ENCODE measurements at regions not wholly inside any gene's neighbourhood (a gene's known extent, or its start where the extent isn't known, plus 50 kb on each side); places are given as distances from the start of the nearest gene placed in this dataset.

DNA sequence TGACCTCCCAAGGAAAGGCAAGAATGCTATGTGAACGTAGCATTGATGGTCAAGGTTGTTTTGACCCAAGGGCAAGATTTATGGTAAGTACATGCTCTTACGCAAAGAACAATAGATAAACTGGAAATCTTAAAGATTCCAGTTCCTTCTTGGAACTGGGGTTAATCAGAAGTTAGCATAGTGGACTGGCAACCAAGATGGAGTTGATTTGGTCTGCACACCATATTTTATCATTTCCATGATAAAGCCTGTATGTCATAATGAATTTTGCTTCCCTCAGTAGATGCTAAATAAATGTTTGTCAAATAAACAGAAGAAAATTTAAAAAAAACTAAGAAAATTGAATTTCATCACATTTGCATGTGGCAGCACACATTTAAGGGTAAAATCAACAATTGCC, 242.4 kb upstream of the MEF2C start:
- DNase-seq: no peak

DNA sequence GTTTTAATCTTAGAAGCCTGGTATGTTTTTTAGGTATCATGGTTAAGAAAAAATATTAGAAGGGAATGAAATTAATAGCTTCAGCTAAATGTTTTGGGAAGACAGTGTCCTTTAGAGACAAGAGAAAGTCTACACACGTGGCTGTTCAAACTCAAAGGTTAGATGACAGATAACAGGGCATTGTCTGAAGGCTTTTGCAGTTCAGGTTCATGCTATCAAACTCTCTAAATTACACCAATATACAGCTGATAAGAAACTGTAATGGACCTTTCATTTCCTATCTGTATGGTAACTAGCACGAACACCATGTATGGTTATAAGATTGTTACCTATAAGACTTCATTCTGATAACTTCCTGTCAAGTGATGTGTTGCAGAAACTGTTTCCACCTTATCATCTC, 240.6 kb upstream of the MEF2C start:
- WGBS, 2 donors: 56 to 68% methylated on average over 2 of the region's 2 CpGs
- Histone ChIP-seq H3K27me3 (no peaks in the 10 kb centered on the region), H3K4me3 (no peak overlapping the region), H3K4me1 (no peaks in the 10 kb centered on the region), H3K36me3 (no peaks in the 10 kb centered on the region), H3K9me3 (no peaks in the 10 kb centered on the region), H3K27ac (no peak overlapping the region)
- no peak for TF ChIP-seq POLR2A (IDR thresholded peaks at IDR 0.05)
- TF ChIP-seq, protein P1, sequence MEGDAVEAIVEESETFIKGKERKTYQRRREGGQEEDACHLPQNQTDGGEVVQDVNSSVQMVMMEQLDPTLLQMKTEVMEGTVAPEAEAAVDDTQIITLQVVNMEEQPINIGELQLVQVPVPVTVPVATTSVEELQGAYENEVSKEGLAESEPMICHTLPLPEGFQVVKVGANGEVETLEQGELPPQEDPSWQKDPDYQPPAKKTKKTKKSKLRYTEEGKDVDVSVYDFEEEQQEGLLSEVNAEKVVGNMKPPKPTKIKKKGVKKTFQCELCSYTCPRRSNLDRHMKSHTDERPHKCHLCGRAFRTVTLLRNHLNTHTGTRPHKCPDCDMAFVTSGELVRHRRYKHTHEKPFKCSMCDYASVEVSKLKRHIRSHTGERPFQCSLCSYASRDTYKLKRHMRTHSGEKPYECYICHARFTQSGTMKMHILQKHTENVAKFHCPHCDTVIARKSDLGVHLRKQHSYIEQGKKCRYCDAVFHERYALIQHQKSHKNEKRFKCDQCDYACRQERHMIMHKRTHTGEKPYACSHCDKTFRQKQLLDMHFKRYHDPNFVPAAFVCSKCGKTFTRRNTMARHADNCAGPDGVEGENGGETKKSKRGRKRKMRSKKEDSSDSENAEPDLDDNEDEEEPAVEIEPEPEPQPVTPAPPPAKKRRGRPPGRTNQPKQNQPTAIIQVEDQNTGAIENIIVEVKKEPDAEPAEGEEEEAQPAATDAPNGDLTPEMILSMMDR (IDR thresholded peaks at IDR 0.05): no peak
- no peak for DNase-seq
- intact Hi-C loops (cut with DNase I): no loop called here

More for the DNA sequence above, 242.4 kb upstream of the MEF2C start:
- 73 to 85% methylated on average over 2 of the region's 2 CpGs for WGBS, 2 donors
- no peaks in the 10 kb centered on the region for H3K36me3 ChIP-seq
- no peak overlapping the region for H3K4me3 ChIP-seq
- TF ChIP-seq POLR2A (IDR thresholded peaks at IDR 0.05): no peak
- no peaks in the 10 kb centered on the region for H3K4me1 ChIP-seq
- intact Hi-C loops (cut with DNase I): no loop called here
- no peaks in the 10 kb centered on the region for H3K27me3 ChIP-seq
- H3K27ac ChIP-seq: no peak overlapping the region
- no peaks in the 10 kb centered on the region for H3K9me3 ChIP-seq

DNA sequence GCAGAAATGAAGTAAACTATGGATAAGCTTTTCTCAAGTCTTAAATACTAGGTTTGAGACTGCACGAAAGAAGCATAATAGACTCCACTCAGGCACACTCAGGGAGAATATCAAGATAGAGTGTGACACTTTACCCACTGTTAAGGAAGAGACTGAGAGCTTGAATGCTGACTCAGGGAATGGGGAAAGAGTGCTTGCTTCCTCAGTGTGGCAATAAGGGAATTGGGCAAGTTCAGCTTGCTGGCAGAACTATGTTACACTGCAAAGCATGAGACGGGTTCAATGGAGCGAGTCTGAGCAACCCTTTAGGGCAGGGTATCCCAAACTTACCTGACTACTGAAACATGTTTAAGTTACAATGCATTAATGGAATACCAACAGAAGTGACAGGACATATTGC, 237.7 kb upstream of the MEF2C start:
- Histone ChIP-seq H3K36me3 (no peaks in the 10 kb centered on the region), H3K4me3 (no peak overlapping the region), H3K9me3 (no peaks in the 10 kb centered on the region), H3K4me1 (no peaks in the 10 kb centered on the region), H3K27ac (no peak overlapping the region), H3K27me3 (no peaks in the 10 kb centered on the region)
- intact Hi-C loops (cut with DNase I): no loop called here
- 74 to 87% methylated on average over 3 of the region's 3 CpGs for WGBS, 2 donors
- DNase-seq: no peak
- TF ChIP-seq, protein P1 (IDR thresholded peaks at IDR 0.05): no peak
- TF ChIP-seq POLR2A (IDR thresholded peaks at IDR 0.05): no peak

DNA sequence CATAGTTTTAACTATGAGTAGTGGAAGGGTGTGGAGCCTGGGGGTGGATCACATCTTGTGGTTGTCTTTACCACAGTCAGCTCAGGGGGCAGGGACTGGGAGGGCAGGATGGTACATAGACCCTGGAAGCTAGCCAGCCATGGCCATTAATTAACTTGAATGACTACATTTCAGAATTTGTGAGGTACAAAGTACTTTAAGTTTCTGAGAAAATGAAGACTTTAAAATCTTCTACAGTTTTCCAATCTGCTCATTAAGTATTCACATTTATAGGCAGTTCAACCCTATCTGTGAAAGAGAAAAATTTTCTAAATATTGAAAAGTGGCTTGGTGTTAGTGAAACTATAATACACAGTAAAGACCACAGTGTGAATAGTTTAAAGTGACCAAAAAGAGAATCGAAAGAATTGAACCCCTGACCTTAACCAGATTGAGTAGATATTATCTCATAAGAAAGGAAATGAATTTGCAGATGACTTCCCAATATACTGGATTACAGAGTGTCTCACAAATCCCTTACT, 234.2 kb upstream of the MEF2C start:
- Histone ChIP-seq H3K9me3 (no peaks in the 10 kb centered on the region), H3K36me3 (no peaks in the 10 kb centered on the region), H3K27ac (no peak overlapping the region), H3K4me1 (no peaks in the 10 kb centered on the region), H3K27me3 (no peaks in the 10 kb centered on the region), H3K4me3 (no peak overlapping the region)
- WGBS, 2 donors: 36 to 50% methylated on average over 1 of the region's 1 CpG
- no peak for DNase-seq
- no peak for TF ChIP-seq POLR2A (IDR thresholded peaks at IDR 0.05)
- TF ChIP-seq, protein P1 (IDR thresholded peaks at IDR 0.05): no peak
- intact Hi-C loops (cut with DNase I): no loop called here

DNA sequence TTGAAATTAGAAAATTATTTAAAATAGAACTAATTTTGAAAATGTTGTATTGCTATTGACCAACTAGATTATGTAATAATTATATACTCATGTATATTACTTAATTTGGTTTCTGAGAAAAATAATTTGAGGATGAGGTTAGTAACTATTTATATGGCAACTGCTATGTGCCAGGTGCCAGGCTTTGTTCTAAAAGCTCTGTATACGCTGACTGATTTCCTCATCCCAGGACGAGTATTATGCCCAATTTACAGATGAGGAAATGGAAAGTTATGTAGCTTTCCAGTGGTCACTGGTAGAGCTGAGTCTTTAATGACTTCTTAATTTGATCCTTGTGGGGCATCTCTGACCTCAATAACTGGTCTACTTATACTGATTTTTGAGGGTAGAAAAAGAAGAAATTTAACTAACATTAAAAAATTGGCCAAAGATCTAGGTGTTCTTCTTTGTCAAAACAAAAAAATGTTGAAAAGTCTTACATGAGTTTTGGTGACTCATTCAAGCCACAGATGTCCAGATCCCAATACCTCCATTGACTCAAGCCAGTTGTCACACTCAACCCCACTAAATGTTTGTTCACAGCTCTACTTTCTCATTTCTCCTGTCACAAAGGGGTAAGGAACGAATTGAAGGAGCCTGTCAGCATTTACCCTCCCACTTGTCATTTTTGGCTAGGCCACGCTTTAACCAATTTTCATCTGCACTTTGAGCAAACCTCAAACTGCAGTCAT, 228.1 kb upstream of the MEF2C start:
- no peaks in the 10 kb centered on the region for H3K27me3 ChIP-seq
- TF ChIP-seq POLR2A (IDR thresholded peaks at IDR 0.05): no peak
- TF ChIP-seq, protein P1 (IDR thresholded peaks at IDR 0.05): no peak
- no peak overlapping the region for H3K27ac ChIP-seq
- 66 to 69% methylated on average over 4 of the region's 4 CpGs for WGBS, 2 donors
- no peak for DNase-seq
- no peaks in the 10 kb centered on the region for H3K4me1 ChIP-seq
- intact Hi-C loops (cut with DNase I): no loop called here
- H3K4me3 ChIP-seq: no peak overlapping the region
- H3K36me3 ChIP-seq: no peaks in the 10 kb centered on the region
- H3K9me3 ChIP-seq: no peaks in the 10 kb centered on the region
